Left ventricle myocardium inferior (tissue), 1 donor: ENCODE measurements at regions not wholly inside any gene's neighbourhood (a gene's known extent, or its start where the extent isn't known, plus 50 kb on each side); places are given as distances from the start of the nearest gene placed in this dataset.

Experiments used
- DNase-seq: peaks from one replicate; pipeline ENCODE4 v3.0.0-alpha.2; 2020
- H3K27ac ChIP-seq: fragments of 200-600 bp; replicated peaks from 2 replicates; pipeline ENCODE4 v1.8.0; 2021
- H3K27me3 ChIP-seq: fragments of 200-600 bp; 2 replicates; pipeline ENCODE4 v1.8.0; 2021; ENCODE audit warnings: low read depth
- H3K36me3 ChIP-seq: fragments of 200-600 bp; 2 replicates; pipeline ENCODE4 v1.8.0; 2021
- H3K4me1 ChIP-seq: fragments of 200-600 bp; 2 replicates; pipeline ENCODE4 v1.8.0; 2021
- H3K4me3 ChIP-seq: fragments of 200-600 bp; 2 replicates; pipeline ENCODE4 v1.8.0; 2021; ENCODE audit warnings: mild to moderate bottlenecking, moderate library complexity
- H3K9me3 ChIP-seq: fragments of 200-600 bp; replicated peaks from 2 replicates; pipeline ENCODE4 v1.8.0; 2021
- CTCF ChIP-seq: fragments of 200-600 bp; IDR thresholded peaks from 2 replicates; pipeline ENCODE4 v1.8.0; 2021; ENCODE audit warnings: antibody characterized with exemption, mild to moderate bottlenecking, borderline replicate concordance
- intact Hi-C: fragments of 100-400 bp; cut with micrococcal nuclease; formaldehyde crosslinking; loops from one replicate; pipeline ENCODE4 v1.11.0; 2022
- donor health status: DM: no; HTN: yes; CAD: no; lungs with severe emphysema.

GRCh38 chr18:51862051-51862715, 477.8 kb upstream of the DCC start:
- intact Hi-C loops, result no loop called here
- no peak for TF ChIP-seq CTCF
- Histone ChIP-seq H3K27me3 (no peaks in the 10 kb centered on the region), H3K4me3 (no peak overlapping the region), H3K36me3 (no peaks in the 10 kb centered on the region), H3K27ac (no peak overlapping the region), H3K4me1 (no peaks in the 10 kb centered on the region), H3K9me3 (peaks cover 14% of the 10 kb centered on the region)
- no peak for DNase-seq

GRCh38 chr18:51864219-51864965, 475.6 kb upstream of the DCC start:
- no peak overlapping the region for H3K4me3 ChIP-seq
- H3K36me3 ChIP-seq, result no peaks in the 10 kb centered on the region
- H3K9me3 ChIP-seq, result peaks cover 19% of the 10 kb centered on the region
- no peak overlapping the region for H3K27ac ChIP-seq
- no peaks in the 10 kb centered on the region for H3K4me1 ChIP-seq
- intact Hi-C loops, result no loop called here
- TF ChIP-seq CTCF, result no peak
- no peaks in the 10 kb centered on the region for H3K27me3 ChIP-seq
- DNase-seq, result no peak

- H3K27me3 ChIP-seq, result no peaks in the 10 kb centered on the region
- no peak for TF ChIP-seq CTCF
- peaks cover 24% of the 10 kb centered on the region for H3K9me3 ChIP-seq
- H3K4me3 ChIP-seq, result no peak overlapping the region
- intact Hi-C loops, result no loop called here
- H3K27ac ChIP-seq, result no peak overlapping the region
- no peaks in the 10 kb centered on the region for H3K36me3 ChIP-seq
- H3K4me1 ChIP-seq, result no peaks in the 10 kb centered on the region
- no peak for DNase-seq
Measured at GRCh38 chr18:51865538-51865937, 474.5 kb upstream of the DCC start.

- no peaks in the 10 kb centered on the region for H3K36me3 ChIP-seq
- TF ChIP-seq CTCF, result no peak
- H3K9me3 ChIP-seq, result peaks cover 30% of the 10 kb centered on the region
- DNase-seq, result no peak
- no peaks in the 10 kb centered on the region for H3K27me3 ChIP-seq
- H3K27ac ChIP-seq, result no peak overlapping the region
- no peaks in the 10 kb centered on the region for H3K4me1 ChIP-seq
- intact Hi-C loops, result no loop called here
- H3K4me3 ChIP-seq, result no peak overlapping the region
Measured at GRCh38 chr18:51867767-51868166, 472.2 kb upstream of the DCC start.

GRCh38 chr18:51878724-51879123, 461.3 kb upstream of the DCC start:
- DNase-seq, result no peak
- no peaks in the 10 kb centered on the region for H3K27me3 ChIP-seq
- H3K4me3 ChIP-seq, result no peak overlapping the region
- H3K27ac ChIP-seq, result no peak overlapping the region
- no peaks in the 10 kb centered on the region for H3K9me3 ChIP-seq
- intact Hi-C loops, result no loop called here
- H3K4me1 ChIP-seq, result no peaks in the 10 kb centered on the region
- no peaks in the 10 kb centered on the region for H3K36me3 ChIP-seq
- no peak for TF ChIP-seq CTCF
